CD14-positive monocyte (primary cell): ENCODE measurements at regions not wholly inside any gene's neighbourhood (a gene's known extent, or its start where the extent isn't known, plus 50 kb on each side); places are given as distances from the start of the nearest gene placed in this dataset.

Source experiments
- DNase-seq, 3 donors: peaks; one replicate each; pipeline ENCODE4 v3.0.0-alpha.2; 2011 to 2022
- H2AFZ ChIP-seq: 2 replicates; pipeline ENCODE4 v1.6.0; 2012; ENCODE audit warnings: mild to moderate bottlenecking, low read depth, low read length, inconsistent platforms; ENCODE audit not compliant: insufficient read depth, poor library complexity, severe bottlenecking
- H3K27ac ChIP-seq, 2 donors: 1 replicate in 1 of 2; 2 replicates in 1 of 2; pipeline ENCODE4 v1.5.1; 2012 to 2013; ENCODE audit warnings: low read length in 2 of 2, control low read depth in 1 of 2, inconsistent platforms in 1 of 2, low read depth in 1 of 2, mild to moderate bottlenecking in 1 of 2
- H3K27me3 ChIP-seq, 2 donors: one replicate each; pipeline versions ENCODE4 v1.6.0 to v1.6.1; 2011 to 2013; ENCODE audit warnings: low read length in 2 of 2; ENCODE audit not compliant: control insufficient read depth in 2 of 2, insufficient read depth in 2 of 2
- H3K36me3 ChIP-seq, 2 donors: replicated peaks in 1 of 2; 1 replicate in 1 of 2; 2 replicates in 1 of 2; pipeline versions ENCODE4 v1.5.1 to v1.6.1; 2012 to 2013; ENCODE audit warnings: low read length in 2 of 2, control low read depth in 1 of 2, inconsistent platforms in 1 of 2, mild to moderate bottlenecking in 1 of 2; ENCODE audit not compliant: insufficient read depth in 2 of 2, control insufficient read depth in 1 of 2
- H3K4me1 ChIP-seq, 2 donors: 1 replicate in 1 of 2; 2 replicates in 1 of 2; pipeline versions ENCODE4 v1.5.1 to v1.6.1; 2012 to 2013; ENCODE audit warnings: low read length in 2 of 2, control low read depth in 1 of 2, inconsistent platforms in 1 of 2, mild to moderate bottlenecking in 1 of 2, moderate library complexity in 1 of 2; ENCODE audit not compliant: insufficient read depth in 2 of 2, control insufficient read depth in 1 of 2
- H3K4me2 ChIP-seq: replicated peaks from 2 replicates; pipeline ENCODE3; 2012; ENCODE audit warnings: low read length, moderate library complexity, mild to moderate bottlenecking; ENCODE audit not compliant: poor library complexity, severe bottlenecking; ENCODE audit errors: extremely low read depth
- H3K4me3 ChIP-seq, 3 experiments: fragments of 200-600 bp in 1 of 3; sonication (generic) in 1 of 3; replicated peaks in 1 of 3; 1 replicate in 2 of 3; 2 replicates in 1 of 3; pipeline ENCODE4 v1.5.1; 2011 to 2013; ENCODE audit warnings: low read length in 3 of 3, mild to moderate bottlenecking in 3 of 3, control low read depth in 2 of 3, low read depth in 2 of 3, inconsistent platforms in 1 of 3, moderate library complexity in 1 of 3
- H3K79me2 ChIP-seq: 2 replicates; pipeline ENCODE4 v1.6.0; 2012; ENCODE audit warnings: mild to moderate bottlenecking, control low read depth, inconsistent platforms, low read length, moderate library complexity; ENCODE audit not compliant: insufficient read depth
- H3K9ac ChIP-seq: 2 replicates; pipeline ENCODE4 v1.6.0; 2017; ENCODE audit warnings: low read length, mild to moderate bottlenecking; ENCODE audit not compliant: insufficient read depth, poor library complexity, severe bottlenecking
- H3K9me3 ChIP-seq, 2 donors: replicated peaks in 1 of 2; 1 replicate in 1 of 2; 2 replicates in 1 of 2; pipeline versions ENCODE4 v1.5.1 to v1.6.1; 2012 to 2013; ENCODE audit warnings: low read length in 2 of 2, control low read depth in 1 of 2; ENCODE audit not compliant: control insufficient read depth in 1 of 2, insufficient read depth in 1 of 2
- H4K20me1 ChIP-seq: 2 replicates; pipeline ENCODE4 v1.6.0; 2012; ENCODE audit warnings: mild to moderate bottlenecking, low read length, control low read depth, moderate library complexity; ENCODE audit not compliant: insufficient read depth
- H3K27ac Mint-ChIP-seq, 7 donors: one replicate each; pipeline ENCODE4 v1.8.0; 2020; ENCODE audit warnings: mild to moderate bottlenecking in 7 of 7, mixed read lengths in 7 of 7, moderate library complexity in 6 of 7, inconsistent platforms in 2 of 7
- H3K27me3 Mint-ChIP-seq, 3 donors: one replicate each; pipeline ENCODE4 v1.8.0; 2021 to 2022; ENCODE audit warnings: low read depth in 3 of 3, mild to moderate bottlenecking in 3 of 3, mixed read lengths in 3 of 3, moderate library complexity in 3 of 3, inconsistent platforms in 1 of 3
- H3K36me3 Mint-ChIP-seq, 2 donors: one replicate each; pipeline ENCODE4 v1.8.0; 2020; ENCODE audit warnings: mixed read lengths in 2 of 2, inconsistent platforms in 1 of 2, mild to moderate bottlenecking in 1 of 2
- H3K4me1 Mint-ChIP-seq: one replicate; pipeline ENCODE4 v1.8.0; 2020; ENCODE audit warnings: mild to moderate bottlenecking, mixed read lengths
- H3K4me3 Mint-ChIP-seq, 2 donors: one replicate each; pipeline ENCODE4 v1.8.0; 2020; ENCODE audit warnings: mild to moderate bottlenecking in 2 of 2, mixed read lengths in 2 of 2, moderate library complexity in 1 of 2
- H3K9me3 Mint-ChIP-seq, 7 donors: one replicate each; pipeline ENCODE4 v1.8.0; 2020 to 2022; ENCODE audit warnings: mixed read lengths in 7 of 7, mild to moderate bottlenecking in 6 of 7, moderate library complexity in 6 of 7, inconsistent platforms in 2 of 7
- WGBS: methylation state at CpG from one replicate; pipeline ENCODE4 v1.1.5; 2013; ENCODE audit warnings: missing lambda C conversion rate; ENCODE audit not compliant: insufficient coverage; 5-methylcytosine and 5-hydroxymethylcytosine counted together
- intact Hi-C, 2 donors: fragments of 100-400 bp; cut with micrococcal nuclease; formaldehyde crosslinking; loops; one replicate each; pipeline versions ENCODE4 v1.15.0 to v1.15.1; 2023
- TF ChIP-seq, protein P1 (sequence below): fragments of 200-600 bp; IDR thresholded peaks from one replicate; pipeline ENCODE4 v1.8.0; 2022; ENCODE audit warnings: antibody characterized with exemption, mild to moderate bottlenecking

DNA sequence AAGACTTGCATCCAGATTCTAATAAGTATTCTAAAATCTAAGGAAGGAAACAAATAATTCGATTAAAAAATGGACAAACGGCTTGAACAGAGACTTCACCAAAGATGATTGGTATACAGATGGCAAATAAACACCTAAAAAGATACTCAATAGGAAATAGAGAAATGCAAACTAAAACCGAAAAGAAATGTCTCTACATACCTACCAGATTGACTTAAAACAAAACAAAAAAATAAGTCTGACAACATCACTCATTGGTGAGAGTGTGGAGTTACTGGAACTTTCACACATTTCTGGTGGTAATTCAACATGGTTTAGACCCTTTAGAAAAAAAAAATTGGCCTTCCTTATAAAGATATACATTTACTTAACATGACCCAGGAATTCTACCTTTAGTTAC is 869.8 kb downstream of the TTLL7 start:
- H3K4me3 ChIP-seq, result no peak overlapping the region
- Mint-ChIP-seq H3K36me3 (no peaks in the 10 kb centered on the region), H3K4me3 (no peak overlapping the region), H3K27ac (no peak overlapping the region), H3K4me1 (no peaks in the 10 kb centered on the region), H3K9me3 (peaks cover 0 to 8% (median 2%) of the 10 kb centered on the region in 7 donors), H3K27me3 (no peaks in the 10 kb centered on the region)
- no CpG with 5 or more reads among the region's 3 CpGs for WGBS
- H3K27ac ChIP-seq, result no peak overlapping the region
- intact Hi-C loops, result no loop called here
- H3K79me2 ChIP-seq, result no peaks in the 10 kb centered on the region
- H4K20me1 ChIP-seq, result no peaks in the 10 kb centered on the region
- no peak for DNase-seq
- peaks cover 0 to 2% of the 10 kb centered on the region in 2 donors for H3K9me3 ChIP-seq
- no peak overlapping the region for H3K4me2 ChIP-seq
- no peaks in the 10 kb centered on the region for H3K27me3 ChIP-seq
- TF ChIP-seq, protein P1, sequence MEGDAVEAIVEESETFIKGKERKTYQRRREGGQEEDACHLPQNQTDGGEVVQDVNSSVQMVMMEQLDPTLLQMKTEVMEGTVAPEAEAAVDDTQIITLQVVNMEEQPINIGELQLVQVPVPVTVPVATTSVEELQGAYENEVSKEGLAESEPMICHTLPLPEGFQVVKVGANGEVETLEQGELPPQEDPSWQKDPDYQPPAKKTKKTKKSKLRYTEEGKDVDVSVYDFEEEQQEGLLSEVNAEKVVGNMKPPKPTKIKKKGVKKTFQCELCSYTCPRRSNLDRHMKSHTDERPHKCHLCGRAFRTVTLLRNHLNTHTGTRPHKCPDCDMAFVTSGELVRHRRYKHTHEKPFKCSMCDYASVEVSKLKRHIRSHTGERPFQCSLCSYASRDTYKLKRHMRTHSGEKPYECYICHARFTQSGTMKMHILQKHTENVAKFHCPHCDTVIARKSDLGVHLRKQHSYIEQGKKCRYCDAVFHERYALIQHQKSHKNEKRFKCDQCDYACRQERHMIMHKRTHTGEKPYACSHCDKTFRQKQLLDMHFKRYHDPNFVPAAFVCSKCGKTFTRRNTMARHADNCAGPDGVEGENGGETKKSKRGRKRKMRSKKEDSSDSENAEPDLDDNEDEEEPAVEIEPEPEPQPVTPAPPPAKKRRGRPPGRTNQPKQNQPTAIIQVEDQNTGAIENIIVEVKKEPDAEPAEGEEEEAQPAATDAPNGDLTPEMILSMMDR, result no peak
- H2AFZ ChIP-seq, result no peak overlapping the region
- H3K36me3 ChIP-seq, result no peaks in the 10 kb centered on the region
- no peak overlapping the region for H3K9ac ChIP-seq
- H3K4me1 ChIP-seq, result no peaks in the 10 kb centered on the region

DNA sequence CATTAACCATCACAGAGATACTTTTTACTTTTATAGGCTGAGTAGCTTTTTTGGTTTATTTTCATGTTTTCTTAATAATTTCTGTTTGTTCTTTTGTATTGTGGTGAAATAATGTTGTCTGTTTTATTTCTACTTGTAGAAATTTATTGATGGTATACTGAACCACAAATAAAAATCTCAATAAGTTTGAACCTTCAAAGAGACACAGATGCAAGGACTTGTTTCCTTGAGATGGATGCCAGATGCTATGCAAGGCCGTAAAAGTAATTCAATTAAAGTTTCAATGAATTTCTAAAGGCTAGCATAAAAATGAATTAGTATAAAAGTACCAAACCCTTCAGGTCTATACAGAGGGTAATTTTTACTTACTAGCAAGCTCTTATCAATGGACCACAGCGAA is 873.5 kb downstream of the TTLL7 start:
- Histone ChIP-seq H3K27me3 (no peaks in the 10 kb centered on the region), H3K27ac (no peak overlapping the region), H3K9me3 (peaks cover 0 to 2% of the 10 kb centered on the region in 2 donors), H3K36me3 (no peaks in the 10 kb centered on the region), H4K20me1 (no peaks in the 10 kb centered on the region), H3K4me3 (no peak overlapping the region), H2AFZ (no peak overlapping the region), H3K79me2 (no peaks in the 10 kb centered on the region), H3K9ac (no peak overlapping the region), H3K4me2 (no peak overlapping the region), H3K4me1 (no peaks in the 10 kb centered on the region)
- Mint-ChIP-seq H3K9me3 (peaks cover 0 to 8% (median 2%) of the 10 kb centered on the region in 7 donors), H3K27ac (no peak overlapping the region), H3K27me3 (no peaks in the 10 kb centered on the region), H3K4me3 (no peak overlapping the region), H3K4me1 (no peaks in the 10 kb centered on the region), H3K36me3 (no peaks in the 10 kb centered on the region)
- intact Hi-C loops, result no loop called here
- TF ChIP-seq, protein P1, result no peak
- WGBS, result no CpG with 5 or more reads among the region's 2 CpGs
- DNase-seq, result no peak
